Aorta (tissue), 5 donors: ENCODE measurements at regions not wholly inside any gene's neighbourhood (a gene's known extent, or its start where the extent isn't known, plus 50 kb on each side); places are given as distances from the start of the nearest gene placed in this dataset.

Experiments
- ATAC-seq: fragments of 200-7000 bp; cut with Tn5 transposase; one replicate; pipeline ENCODE4 v1.9.1; 2022; ENCODE audit warnings: moderate library complexity; ENCODE audit not compliant: low FRiP score
- DNase-seq, 2 donors: peaks; one replicate each; pipeline ENCODE4 v3.0.0-alpha.2; 2020
- H3K27ac ChIP-seq, 2 donors: one replicate each; pipeline ENCODE4 v1.5.1; 2013; ENCODE audit warnings: low read length in 2 of 2, mild to moderate bottlenecking in 2 of 2, moderate library complexity in 2 of 2, control low read depth in 1 of 2, inconsistent platforms in 1 of 2, low read depth in 1 of 2
- H3K27me3 ChIP-seq, 2 donors: one replicate each; pipeline ENCODE4 v1.6.1; 2013; ENCODE audit warnings: control low read depth in 1 of 2, low read length in 1 of 2, mild to moderate bottlenecking in 1 of 2, moderate library complexity in 1 of 2; ENCODE audit not compliant: insufficient read depth in 2 of 2, control insufficient read depth in 1 of 2
- H3K36me3 ChIP-seq, 2 donors: one replicate each; pipeline ENCODE4 v1.6.1; 2013; ENCODE audit warnings: control low read depth in 1 of 2, low read length in 1 of 2, mild to moderate bottlenecking in 1 of 2; ENCODE audit not compliant: insufficient read depth in 2 of 2, control insufficient read depth in 1 of 2
- H3K4me1 ChIP-seq, 2 donors: one replicate each; pipeline ENCODE4 v1.6.1; 2013; ENCODE audit warnings: low read length in 2 of 2, control low read depth in 1 of 2, mild to moderate bottlenecking in 1 of 2, moderate library complexity in 1 of 2; ENCODE audit not compliant: insufficient read depth in 2 of 2, control insufficient read depth in 1 of 2
- H3K4me3 ChIP-seq, 2 donors: one replicate each; pipeline ENCODE4 v1.5.1; 2013; ENCODE audit warnings: low read length in 2 of 2, control low read depth in 1 of 2, mild to moderate bottlenecking in 1 of 2
- H3K9me3 ChIP-seq: one replicate; pipeline ENCODE4 v1.6.1; 2013; ENCODE audit warnings: mild to moderate bottlenecking, low read length; ENCODE audit not compliant: control insufficient read depth
- WGBS, 2 donors: extraction: QIAGEN DNeasy Blood & Tissue Kit; methylation state at CpG; one replicate each; pipeline ENCODE4 v1.1.7; 2013; 5-methylcytosine and 5-hydroxymethylcytosine counted together
- intact Hi-C, 2 donors: fragments of 100-400 bp; cut with DNase I; formaldehyde crosslinking; loops; one replicate each; pipeline versions ENCODE4 v1.14.2 to v1.15.0; 2022
- donor health status: healthy with polysubstance abuse.
- donor health status: Bipolar disorder and iron deficiency.
- donor health status: DM: no; HTN: no; CAD: no.
- donor health status: DM: no; HTN: no; CAD: no.
- donor health status: DM: yes; HTN: yes; CAD: no.

- intact Hi-C loops = no loop called here
Observed at GRCh38 chr6:169139179-169139971, 114.3 kb downstream of the THBS2 start.

GRCh38 chr6:169132352-169132940 lies 121.2 kb downstream of the THBS2 start:
- Histone ChIP-seq H3K9me3 (no peaks in the 10 kb centered on the region), H3K4me3 (no peak overlapping the region), H3K27ac (no peak overlapping the region), H3K36me3 (no peaks in the 10 kb centered on the region), H3K4me1 (no peaks in the 10 kb centered on the region), H3K27me3 (no peaks in the 10 kb centered on the region)
- 57 to 62% methylated on average over 3 of the region's 3 CpGs for WGBS, 2 donors
- no peak for DNase-seq
- no peak for ATAC-seq
- intact Hi-C loops = no loop called here

More at GRCh38 chr6:169139179-169139971, 114.3 kb downstream of the THBS2 start:
- Histone ChIP-seq H3K4me1 (peaks cover 2 to 6% of the 10 kb centered on the region in 2 donors), H3K36me3 (no peaks in the 10 kb centered on the region), H3K4me3 (no peak overlapping the region), H3K27ac (no peak overlapping the region), H3K27me3 (no peaks in the 10 kb centered on the region), H3K9me3 (no peaks in the 10 kb centered on the region)
- no peak for DNase-seq
- ATAC-seq = no peak
- 71 to 89% methylated on average over 50 of the region's 50 CpGs for WGBS, 2 donors

- DNase-seq (no peak), ATAC-seq (no peak)
- no peaks in the 10 kb centered on the region for H3K4me1 ChIP-seq
- no peaks in the 10 kb centered on the region for H3K36me3 ChIP-seq
- no peaks in the 10 kb centered on the region for H3K27me3 ChIP-seq
- 31 to 33% methylated on average over 3 of the region's 3 CpGs for WGBS, 2 donors
- intact Hi-C loops = no loop called here
- no peak overlapping the region for H3K27ac ChIP-seq
- H3K9me3 ChIP-seq = peaks cover 1% of the 10 kb centered on the region
- no peak overlapping the region for H3K4me3 ChIP-seq
Observed at GRCh38 chr6:169131390-169131789, 122.3 kb downstream of the THBS2 start.

GRCh38 chr6:169130113-169130512 lies 123.5 kb downstream of the THBS2 start:
- 87 to 89% methylated on average over 3 of the region's 3 CpGs for whole genome bisulfite sequencing, 2 donors
- intact Hi-C loops = no loop called here
- H3K36me3 ChIP-seq = no peaks in the 10 kb centered on the region
- no peaks in the 10 kb centered on the region for H3K4me1 ChIP-seq
- DNase-seq (no peak), ATAC-seq (no peak)
- H3K27ac ChIP-seq = no peak overlapping the region
- no peak overlapping the region for H3K4me3 ChIP-seq
- H3K9me3 ChIP-seq = peaks cover 1% of the 10 kb centered on the region
- no peaks in the 10 kb centered on the region for H3K27me3 ChIP-seq

GRCh38 chr6:169121013-169121412 lies 132.6 kb downstream of the THBS2 start:
- ATAC-seq (no peak), DNase-seq (no peak)
- Histone ChIP-seq H3K27ac (no peak overlapping the region), H3K4me3 (no peak overlapping the region), H3K9me3 (no peaks in the 10 kb centered on the region), H3K27me3 (no peaks in the 10 kb centered on the region), H3K4me1 (no peaks in the 10 kb centered on the region), H3K36me3 (no peaks in the 10 kb centered on the region)
- intact Hi-C loops = loop anchor here in 1 of 2 donors (5.0 kb wide), 1 partner anchor 34 kb away; no protein-coding TSS in a partner anchor
- 96 to 98% methylated on average over 3 of the region's 3 CpGs for WGBS, 2 donors

- H3K4me3 ChIP-seq = no peak overlapping the region
- intact Hi-C loops = loop anchor here in 1 of 2 donors (5.0 kb wide), 1 partner anchor 32 kb away; no protein-coding TSS in a partner anchor
- H3K4me1 ChIP-seq = no peaks in the 10 kb centered on the region
- H3K27me3 ChIP-seq = no peaks in the 10 kb centered on the region
- 94 to 97% methylated on average over 1 of the region's 1 CpG for WGBS, 2 donors
- no peak for ATAC-seq
- H3K36me3 ChIP-seq = no peaks in the 10 kb centered on the region
- no peaks in the 10 kb centered on the region for H3K9me3 ChIP-seq
- H3K27ac ChIP-seq = no peak overlapping the region
- no peak for DNase-seq
Observed at GRCh38 chr6:169119669-169120068, 134.0 kb downstream of the THBS2 start.

- Histone ChIP-seq H3K27ac (no peak overlapping the region), H3K4me3 (no peak overlapping the region), H3K4me1 (no peaks in the 10 kb centered on the region), H3K9me3 (no peaks in the 10 kb centered on the region), H3K36me3 (no peaks in the 10 kb centered on the region), H3K27me3 (no peaks in the 10 kb centered on the region)
- 94% methylated on average over 7 of the region's 7 CpGs for WGBS, 2 donors
- intact Hi-C loops = no loop called here
- DNase-seq = no peak
- no peak for ATAC-seq
Observed at GRCh38 chr6:169118346-169118830, 135.3 kb downstream of the THBS2 start.

- DNase-seq (no peak), ATAC-seq (no peak)
- no peak overlapping the region for H3K4me3 ChIP-seq
- H3K36me3 ChIP-seq = no peaks in the 10 kb centered on the region
- no peaks in the 10 kb centered on the region for H3K27me3 ChIP-seq
- WGBS, 2 donors = 91 to 98% methylated on average over 7 of the region's 7 CpGs
- no peaks in the 10 kb centered on the region for H3K9me3 ChIP-seq
- H3K4me1 ChIP-seq = no peaks in the 10 kb centered on the region
- no peak overlapping the region for H3K27ac ChIP-seq
- intact Hi-C loops = no loop called here
Observed at GRCh38 chr6:169117663-169118062, 136.0 kb downstream of the THBS2 start.

- ATAC-seq (no peak), DNase-seq (no peak)
- Histone ChIP-seq H3K4me3 (no peak overlapping the region), H3K9me3 (no peaks in the 10 kb centered on the region), H3K27ac (no peak overlapping the region), H3K4me1 (no peaks in the 10 kb centered on the region), H3K27me3 (no peaks in the 10 kb centered on the region), H3K36me3 (no peaks in the 10 kb centered on the region)
- intact Hi-C loops = no loop called here
- 85 to 91% methylated on average over 3 of the region's 3 CpGs for WGBS, 2 donors
Observed at GRCh38 chr6:169115632-169116031, 138.0 kb downstream of the THBS2 start.
